NCI-H226 (cell line): ENCODE measurements at regions not wholly inside any gene's neighbourhood (a gene's known extent, or its start where the extent isn't known, plus 50 kb on each side); places are given as distances from the start of the nearest gene placed in this dataset.
A peak's percentile ranks its signal among the peaks of the same experiment; 100 is the strongest.

ENCODE experiments used
- DNase-seq: peaks from one replicate; pipeline ENCODE4 v3.0.0-alpha.2; 2015

DNA sequence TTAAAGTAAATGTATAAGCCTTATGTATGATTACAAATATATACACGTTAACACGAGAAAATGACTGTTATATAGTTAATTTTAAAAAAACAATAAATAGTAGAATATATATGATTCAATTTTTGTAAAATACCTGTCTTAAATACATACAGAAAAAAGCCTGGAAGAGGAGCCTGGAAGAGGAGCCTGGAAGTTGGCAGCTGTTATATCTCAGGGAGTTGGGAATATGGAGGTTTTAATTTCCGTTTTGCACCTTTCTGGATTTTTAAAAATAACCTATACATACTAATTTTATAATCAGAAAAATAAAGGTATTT lies 111.6 kb downstream of the WT1 start:
- DNase-seq, result no peak

DNA sequence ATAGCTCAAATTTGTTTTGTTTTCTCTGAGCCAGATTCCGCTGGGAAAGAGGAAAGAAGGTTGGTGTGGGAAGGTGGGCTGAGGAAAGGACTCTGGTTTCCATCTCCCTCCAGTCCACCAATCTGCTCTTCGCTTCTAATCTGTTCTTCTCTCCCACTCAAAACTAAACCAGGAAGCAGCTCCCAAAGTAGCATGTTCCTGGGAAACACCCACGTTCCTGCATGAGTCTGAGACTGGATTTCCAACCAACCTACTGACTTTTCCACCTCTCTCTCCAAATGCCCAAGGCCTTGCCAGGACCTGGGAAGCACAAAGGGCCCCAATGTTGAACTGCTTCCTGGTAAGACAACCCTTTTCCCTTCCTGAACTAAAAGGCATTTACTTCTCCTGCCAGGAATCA lies 110.2 kb downstream of the WT1 start:
- DNase-seq, result peak; percentile 62

DNA sequence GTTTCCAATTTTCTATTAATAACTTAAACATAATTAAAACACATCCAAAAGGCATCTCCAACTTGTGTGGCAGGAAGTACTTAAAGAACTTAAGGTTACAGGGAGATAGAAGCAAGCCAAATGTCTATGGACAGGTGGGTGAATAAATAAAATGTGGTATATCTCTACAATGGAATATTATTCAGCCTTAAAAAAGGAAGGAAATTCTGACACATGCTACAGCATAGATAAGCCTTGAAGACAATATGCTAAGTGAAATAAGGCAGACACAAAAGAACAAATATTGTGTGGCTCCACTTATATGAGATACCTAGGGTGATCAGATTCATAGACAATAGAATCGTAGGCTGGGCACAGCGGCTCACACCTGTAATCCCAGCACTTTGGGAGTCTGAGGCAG lies 109.6 kb downstream of the WT1 start:
- no peak for DNase-seq

DNA sequence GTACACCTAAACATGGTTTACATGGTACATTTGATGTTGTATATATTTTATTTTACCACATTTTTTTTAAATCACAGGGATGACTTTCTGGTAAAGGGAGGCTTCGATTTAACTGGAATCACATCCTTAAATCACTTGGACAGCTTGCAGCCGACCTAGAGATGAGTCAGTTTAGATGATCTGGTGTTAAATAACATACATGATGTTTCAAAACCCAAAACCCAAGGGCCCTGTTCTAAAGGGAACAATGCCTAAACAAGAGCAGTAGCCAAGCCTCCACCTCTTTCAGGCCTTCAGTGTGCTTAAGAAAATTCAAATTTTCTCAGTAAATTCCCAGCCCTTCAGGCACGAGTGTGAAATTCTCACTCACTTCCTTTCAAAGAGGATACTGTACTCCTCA lies 108.8 kb downstream of the WT1 start:
- no peak for DNase-seq

DNA sequence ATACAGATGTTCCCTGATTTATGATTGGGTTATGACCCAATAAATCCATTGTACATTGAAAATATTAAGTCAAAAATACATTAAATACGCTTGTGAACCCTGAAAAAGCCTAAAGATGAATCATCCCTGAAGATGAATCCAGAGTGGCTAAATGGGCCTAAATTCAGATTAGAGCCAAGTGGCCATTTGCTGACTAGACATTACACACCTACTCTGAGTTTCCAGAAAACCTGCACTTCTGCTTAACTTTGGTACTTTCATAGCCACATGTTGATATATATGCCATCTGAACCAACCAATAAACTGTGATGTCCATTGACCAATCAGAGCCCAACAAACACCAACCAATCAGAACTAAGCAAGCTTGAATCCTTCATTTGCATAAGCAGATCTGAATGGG lies 106.9 kb downstream of the WT1 start:
- DNase-seq, result no peak

DNA sequence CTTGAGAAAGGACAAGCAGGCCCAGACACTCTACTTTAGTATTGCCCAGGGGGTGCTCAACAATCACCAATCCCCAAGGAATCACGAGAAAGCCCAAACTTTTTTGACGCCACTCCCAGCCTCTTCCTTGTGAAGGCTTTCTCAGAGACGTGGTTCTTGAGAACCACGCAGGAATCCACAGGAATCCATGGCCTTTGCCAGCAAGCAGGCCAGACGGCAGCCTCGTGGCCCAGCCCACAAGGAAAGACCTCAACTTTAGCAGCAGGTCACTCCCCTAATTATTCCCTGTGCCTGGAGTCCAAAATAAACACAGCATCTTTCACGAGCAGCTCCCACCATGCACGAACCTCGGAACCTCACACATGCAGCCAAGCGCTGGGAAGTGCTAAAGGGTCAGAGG lies 104.2 kb downstream of the WT1 start:
- DNase-seq, result no peak

DNA sequence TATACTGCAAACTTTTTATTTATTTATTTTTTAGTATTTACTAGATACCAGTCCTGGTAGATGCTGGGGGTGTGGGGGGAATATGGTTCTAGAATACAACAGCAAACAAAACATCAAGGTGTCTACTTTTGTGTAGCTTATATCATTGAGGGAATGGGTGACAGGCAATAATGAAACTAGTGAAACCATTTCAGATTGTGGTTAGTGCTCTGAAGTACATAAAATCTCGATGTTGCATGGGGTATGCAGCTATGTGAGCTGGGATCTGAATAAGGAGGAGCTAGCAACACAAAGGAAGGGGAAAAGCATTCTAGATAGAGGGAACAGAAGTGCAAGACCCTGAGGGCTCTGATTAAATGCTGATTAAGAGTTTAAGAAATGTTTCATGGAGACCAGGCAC lies 103.5 kb downstream of the WT1 start:
- no peak for DNase-seq

DNA sequence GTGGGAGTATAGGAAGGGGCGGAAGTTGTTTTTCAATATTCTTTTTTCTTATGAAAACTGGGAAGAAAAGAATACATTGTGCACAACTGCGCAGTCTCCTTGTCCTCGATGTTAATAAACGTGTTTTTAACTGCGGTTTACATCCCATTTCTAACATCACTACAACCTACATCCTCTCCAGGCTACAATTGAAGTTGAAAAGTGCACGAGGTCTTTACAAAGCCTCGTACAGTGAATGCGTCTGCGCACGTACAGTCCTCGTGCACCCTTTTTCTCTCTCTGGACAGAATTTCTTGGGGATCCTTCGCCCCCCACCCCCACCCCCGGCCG lies 102.4 kb downstream of the WT1 start:
- DNase-seq, result no peak

DNA sequence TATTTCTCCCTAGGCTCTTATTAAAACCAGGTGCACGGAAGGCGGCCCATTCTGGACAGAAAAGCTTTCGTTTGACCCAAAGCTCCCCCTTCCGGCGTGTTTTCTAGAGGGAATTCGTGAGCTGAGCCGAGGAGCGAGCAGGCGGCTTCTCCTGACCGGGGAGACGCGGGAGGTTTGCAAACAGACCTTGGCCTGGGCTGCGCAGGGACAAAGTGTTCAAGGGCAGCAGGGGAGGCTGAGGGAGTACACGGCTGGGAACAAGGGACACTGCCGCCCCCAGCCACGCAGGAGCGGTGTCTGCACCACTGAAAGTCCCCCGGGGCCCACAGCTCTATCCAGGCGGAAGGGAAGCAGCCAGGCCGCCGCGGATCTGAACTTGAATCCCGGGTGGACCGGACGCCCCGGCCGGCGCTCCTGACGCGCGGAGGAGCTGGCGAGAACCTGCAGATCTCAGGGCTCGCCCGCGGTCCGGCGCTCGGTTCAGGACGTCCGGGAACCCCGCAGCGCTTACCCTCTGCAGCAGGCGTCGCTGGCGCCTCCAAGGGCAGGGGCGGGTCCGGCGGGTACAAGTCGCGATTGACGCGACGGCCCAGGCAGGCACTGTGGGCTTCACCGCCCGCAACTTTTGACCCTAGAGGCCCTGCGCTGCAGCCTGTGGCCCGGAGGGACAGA lies 101.9 kb downstream of the WT1 start:
- no peak for DNase-seq

DNA sequence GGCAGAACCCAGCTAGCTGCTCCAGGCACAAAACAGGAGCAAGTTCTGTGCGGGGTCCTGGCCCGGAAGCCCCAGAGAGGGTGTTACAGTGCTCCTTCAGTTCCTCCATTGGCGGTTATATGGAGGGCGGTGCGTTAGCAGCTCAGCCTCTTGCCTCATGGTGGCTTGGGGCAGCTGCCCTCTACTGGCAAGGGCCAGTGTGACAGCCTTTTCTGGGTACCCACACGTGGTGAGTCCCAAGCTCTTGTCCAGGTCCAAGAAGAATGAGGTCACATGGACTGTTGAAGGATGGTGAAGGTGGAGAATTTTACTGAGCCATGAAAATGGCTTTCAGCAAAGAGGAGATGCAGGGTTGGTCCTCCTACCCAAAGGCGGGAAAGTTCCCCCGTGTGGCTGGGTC lies 100.5 kb downstream of the WT1 start:
- peak; percentile 21 for DNase-seq
